ENCODE measurements at regions not wholly inside any gene's neighbourhood (a gene's known extent, or its start where the extent isn't known, plus 50 kb on each side); places are given as distances from the start of the nearest gene placed in this dataset.

DNA sequence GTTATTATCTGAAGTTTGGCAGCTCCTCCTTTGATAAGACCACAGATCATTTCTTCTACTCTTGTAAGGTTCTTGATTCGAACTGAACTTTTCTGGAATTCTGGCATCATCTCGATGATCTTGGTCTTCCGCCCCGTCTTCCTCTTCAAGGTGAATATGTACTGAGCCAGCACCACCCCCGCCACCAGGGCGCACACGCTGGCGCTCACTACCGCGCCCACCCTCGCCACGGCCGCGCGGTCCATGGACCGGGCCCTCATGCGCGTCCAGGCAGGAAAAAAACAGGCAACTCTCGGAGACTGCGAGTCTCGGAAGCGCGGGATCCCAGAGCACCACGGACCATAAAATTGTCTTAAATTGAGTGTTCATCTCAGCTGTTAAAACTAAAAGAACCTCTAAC is 458.4 kb upstream of the NDST3 start:
- TF ChIP-seq, protein P1, sequence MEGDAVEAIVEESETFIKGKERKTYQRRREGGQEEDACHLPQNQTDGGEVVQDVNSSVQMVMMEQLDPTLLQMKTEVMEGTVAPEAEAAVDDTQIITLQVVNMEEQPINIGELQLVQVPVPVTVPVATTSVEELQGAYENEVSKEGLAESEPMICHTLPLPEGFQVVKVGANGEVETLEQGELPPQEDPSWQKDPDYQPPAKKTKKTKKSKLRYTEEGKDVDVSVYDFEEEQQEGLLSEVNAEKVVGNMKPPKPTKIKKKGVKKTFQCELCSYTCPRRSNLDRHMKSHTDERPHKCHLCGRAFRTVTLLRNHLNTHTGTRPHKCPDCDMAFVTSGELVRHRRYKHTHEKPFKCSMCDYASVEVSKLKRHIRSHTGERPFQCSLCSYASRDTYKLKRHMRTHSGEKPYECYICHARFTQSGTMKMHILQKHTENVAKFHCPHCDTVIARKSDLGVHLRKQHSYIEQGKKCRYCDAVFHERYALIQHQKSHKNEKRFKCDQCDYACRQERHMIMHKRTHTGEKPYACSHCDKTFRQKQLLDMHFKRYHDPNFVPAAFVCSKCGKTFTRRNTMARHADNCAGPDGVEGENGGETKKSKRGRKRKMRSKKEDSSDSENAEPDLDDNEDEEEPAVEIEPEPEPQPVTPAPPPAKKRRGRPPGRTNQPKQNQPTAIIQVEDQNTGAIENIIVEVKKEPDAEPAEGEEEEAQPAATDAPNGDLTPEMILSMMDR (conservative IDR thresholded peaks at IDR 0.05; ENCODE audit: low read length), result no peak
- no peak for TF ChIP-seq EZH2phosphoT487 (IDR thresholded peaks at IDR 0.05; ENCODE audit: borderline replicate concordance)
